IMR-90 (cell line): ENCODE measurements at regions not wholly inside any gene's neighbourhood (a gene's known extent, or its start where the extent isn't known, plus 50 kb on each side); places are given as distances from the start of the nearest gene placed in this dataset.

Source experiments
- CEBPB ChIP-seq: IDR thresholded peaks from 2 replicates; pipeline ENCODE4 v1.6.1; 2012; ENCODE audit warnings: low read depth, low read length, improper control_type of control experiment
- CHD1 ChIP-seq: IDR thresholded peaks from 2 replicates; pipeline ENCODE4 v1.6.1; 2012; ENCODE audit warnings: low read depth, low read length, improper control_type of control experiment
- FOS ChIP-seq: fragments of 150-350 bp; IDR thresholded peaks from 2 replicates; pipeline ENCODE4 v1.6.1; 2016; ENCODE audit warnings: low read depth, low read length
- MAFK ChIP-seq: IDR thresholded peaks from 2 replicates; pipeline ENCODE4 v1.6.1; 2012; ENCODE audit warnings: low read depth, low read length, improper control_type of control experiment
- MAZ ChIP-seq: IDR thresholded peaks from 2 replicates; pipeline ENCODE4 v1.6.1; 2012; ENCODE audit warnings: low read depth, mild to moderate bottlenecking, low read length, improper control_type of control experiment, moderate library complexity, borderline replicate concordance
- MXI1 ChIP-seq: IDR thresholded peaks from 2 replicates; pipeline ENCODE4 v1.6.1; 2012; ENCODE audit warnings: low read depth, mild to moderate bottlenecking, low read length, moderate library complexity, borderline replicate concordance
- NFE2L2 ChIP-seq: fragments of 150-350 bp; IDR thresholded peaks from 2 replicates; pipeline ENCODE4 v1.6.1; 2016; ENCODE audit warnings: low read depth, mild to moderate bottlenecking, low read length
- POLR2A ChIP-seq: IDR thresholded peaks from 2 replicates; pipeline ENCODE4 v1.6.1; 2012; ENCODE audit warnings: mild to moderate bottlenecking, low read depth, low read length
- RAD21 ChIP-seq: IDR thresholded peaks from 2 replicates; pipeline ENCODE4 v1.6.1; 2012; ENCODE audit warnings: low read length, improper control_type of control experiment
- RCOR1 ChIP-seq: IDR thresholded peaks from 2 replicates; pipeline ENCODE4 v1.6.1; 2012; ENCODE audit warnings: mild to moderate bottlenecking, low read length, improper control_type of control experiment; ENCODE audit not compliant: insufficient replicate concordance
- SMC3 ChIP-seq: fragments of 150-350 bp; IDR thresholded peaks from 2 replicates; pipeline ENCODE4 v1.6.1; 2016; ENCODE audit warnings: low read depth, mild to moderate bottlenecking, antibody characterized with exemption, low read length, moderate library complexity
- TF ChIP-seq, protein P1 (sequence below): conservative IDR thresholded peaks from 2 replicates; pipeline ENCODE4 v1.5.1; 2012; ENCODE audit warnings: mild to moderate bottlenecking, low read depth, low read length, improper control_type of control experiment
- TF ChIP-seq, protein P2 (sequence below): fragments of 150-350 bp; IDR thresholded peaks from 2 replicates; pipeline ENCODE4 v1.6.1; 2017; ENCODE audit warnings: mild to moderate bottlenecking, antibody characterized with exemption, low read length, low read depth
- TF ChIP-seq, protein P3 (sequence below): fragments of 150-350 bp; IDR thresholded peaks from 2 replicates; pipeline ENCODE4 v1.6.1; 2016; ENCODE audit warnings: low read depth, mild to moderate bottlenecking, low read length, moderate library complexity, borderline replicate concordance

DNA sequence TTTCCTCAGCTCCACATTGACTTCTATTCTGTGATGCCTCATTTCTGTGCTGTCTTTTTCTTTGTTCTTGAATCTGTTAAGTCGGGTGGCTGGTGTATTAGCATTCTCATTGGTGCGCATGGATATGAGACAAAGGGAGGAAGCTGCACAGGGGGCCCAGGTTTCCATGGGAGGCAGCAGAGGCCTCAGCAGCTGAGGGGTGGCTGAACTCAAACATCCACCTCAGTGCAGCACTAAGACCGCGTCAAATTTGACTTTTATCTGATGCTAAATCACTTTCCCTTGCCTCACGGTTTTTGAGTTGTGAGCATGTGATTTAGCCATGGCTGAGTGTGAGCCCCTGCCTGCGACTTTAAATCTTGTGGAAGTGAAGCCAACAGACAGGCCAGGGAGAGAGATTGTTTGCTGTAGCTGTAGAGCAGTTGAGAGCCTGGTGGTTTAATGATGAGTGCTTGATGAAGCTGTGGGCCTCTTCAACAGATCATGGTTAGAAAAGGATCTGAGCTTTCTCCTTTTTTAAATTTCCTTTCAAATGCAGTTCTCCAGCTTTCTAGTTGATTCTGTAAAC, 193.3 kb upstream of the ZNF804B start:
- no peak for TF ChIP-seq MAZ
- TF ChIP-seq, protein P1, sequence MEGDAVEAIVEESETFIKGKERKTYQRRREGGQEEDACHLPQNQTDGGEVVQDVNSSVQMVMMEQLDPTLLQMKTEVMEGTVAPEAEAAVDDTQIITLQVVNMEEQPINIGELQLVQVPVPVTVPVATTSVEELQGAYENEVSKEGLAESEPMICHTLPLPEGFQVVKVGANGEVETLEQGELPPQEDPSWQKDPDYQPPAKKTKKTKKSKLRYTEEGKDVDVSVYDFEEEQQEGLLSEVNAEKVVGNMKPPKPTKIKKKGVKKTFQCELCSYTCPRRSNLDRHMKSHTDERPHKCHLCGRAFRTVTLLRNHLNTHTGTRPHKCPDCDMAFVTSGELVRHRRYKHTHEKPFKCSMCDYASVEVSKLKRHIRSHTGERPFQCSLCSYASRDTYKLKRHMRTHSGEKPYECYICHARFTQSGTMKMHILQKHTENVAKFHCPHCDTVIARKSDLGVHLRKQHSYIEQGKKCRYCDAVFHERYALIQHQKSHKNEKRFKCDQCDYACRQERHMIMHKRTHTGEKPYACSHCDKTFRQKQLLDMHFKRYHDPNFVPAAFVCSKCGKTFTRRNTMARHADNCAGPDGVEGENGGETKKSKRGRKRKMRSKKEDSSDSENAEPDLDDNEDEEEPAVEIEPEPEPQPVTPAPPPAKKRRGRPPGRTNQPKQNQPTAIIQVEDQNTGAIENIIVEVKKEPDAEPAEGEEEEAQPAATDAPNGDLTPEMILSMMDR: no peak
- no peak for TF ChIP-seq MAFK
- no peak for TF ChIP-seq RAD21
- TF ChIP-seq RCOR1: no peak
- TF ChIP-seq CEBPB: no peak
- TF ChIP-seq POLR2A: no peak
- TF ChIP-seq, protein P2, sequence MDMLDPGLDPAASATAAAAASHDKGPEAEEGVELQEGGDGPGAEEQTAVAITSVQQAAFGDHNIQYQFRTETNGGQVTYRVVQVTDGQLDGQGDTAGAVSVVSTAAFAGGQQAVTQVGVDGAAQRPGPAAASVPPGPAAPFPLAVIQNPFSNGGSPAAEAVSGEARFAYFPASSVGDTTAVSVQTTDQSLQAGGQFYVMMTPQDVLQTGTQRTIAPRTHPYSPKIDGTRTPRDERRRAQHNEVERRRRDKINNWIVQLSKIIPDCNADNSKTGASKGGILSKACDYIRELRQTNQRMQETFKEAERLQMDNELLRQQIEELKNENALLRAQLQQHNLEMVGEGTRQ: no peak
- no peak for TF ChIP-seq SMC3
- TF ChIP-seq, protein P3, sequence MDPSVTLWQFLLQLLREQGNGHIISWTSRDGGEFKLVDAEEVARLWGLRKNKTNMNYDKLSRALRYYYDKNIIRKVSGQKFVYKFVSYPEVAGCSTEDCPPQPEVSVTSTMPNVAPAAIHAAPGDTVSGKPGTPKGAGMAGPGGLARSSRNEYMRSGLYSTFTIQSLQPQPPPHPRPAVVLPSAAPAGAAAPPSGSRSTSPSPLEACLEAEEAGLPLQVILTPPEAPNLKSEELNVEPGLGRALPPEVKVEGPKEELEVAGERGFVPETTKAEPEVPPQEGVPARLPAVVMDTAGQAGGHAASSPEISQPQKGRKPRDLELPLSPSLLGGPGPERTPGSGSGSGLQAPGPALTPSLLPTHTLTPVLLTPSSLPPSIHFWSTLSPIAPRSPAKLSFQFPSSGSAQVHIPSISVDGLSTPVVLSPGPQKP: no peak
- TF ChIP-seq CHD1: no peak
- TF ChIP-seq FOS: no peak
- no peak for TF ChIP-seq MXI1
- no peak for TF ChIP-seq NFE2L2
